ENCODE measurements at regions not wholly inside any gene's neighbourhood (a gene's known extent, or its start where the extent isn't known, plus 50 kb on each side); places are given as distances from the start of the nearest gene placed in this dataset.

- H3K4me3 ChIP-seq, result no peak overlapping the region
- no peak for DNase-seq
- no peaks in the 10 kb centered on the region for H3K27me3 ChIP-seq
- TF ChIP-seq CTCF (IDR thresholded peaks at IDR 0.05), result no peak
- TF ChIP-seq POLR2A (IDR thresholded peaks at IDR 0.05), result no peak
- no peaks in the 10 kb centered on the region for H3K36me3 ChIP-seq
- no peaks in the 10 kb centered on the region for H3K4me1 ChIP-seq
- no peaks in the 10 kb centered on the region for H3K9me3 ChIP-seq
- intact Hi-C loops (cut with DNase I; ENCODE audit: low total_unique reads), result no loop called here
- H3K27ac ChIP-seq, result no peak overlapping the region
Observed at GRCh38 chr16:65889533-65889966, 476.9 kb upstream of the CDH5 start.

GRCh38 chr16:65888201-65888600, 478.3 kb upstream of the CDH5 start:
- Histone ChIP-seq H3K4me3 (no peak overlapping the region), H3K4me1 (no peaks in the 10 kb centered on the region), H3K27ac (no peak overlapping the region), H3K27me3 (no peaks in the 10 kb centered on the region), H3K36me3 (no peaks in the 10 kb centered on the region), H3K9me3 (no peaks in the 10 kb centered on the region)
- TF ChIP-seq POLR2A (IDR thresholded peaks at IDR 0.05) (no peak), CTCF (IDR thresholded peaks at IDR 0.05) (no peak)
- DNase-seq, result no peak
- intact Hi-C loops (cut with DNase I; ENCODE audit: low total_unique reads), result no loop called here

GRCh38 chr16:65884018-65884417, 482.5 kb upstream of the CDH5 start:
- no peak for DNase-seq
- intact Hi-C loops (cut with DNase I; ENCODE audit: low total_unique reads), result no loop called here
- TF ChIP-seq CTCF (IDR thresholded peaks at IDR 0.05), result no peak
- no peak for TF ChIP-seq POLR2A (IDR thresholded peaks at IDR 0.05)
- no peaks in the 10 kb centered on the region for H3K27me3 ChIP-seq
- H3K27ac ChIP-seq, result no peak overlapping the region
- no peaks in the 10 kb centered on the region for H3K4me1 ChIP-seq
- no peaks in the 10 kb centered on the region for H3K36me3 ChIP-seq
- no peak overlapping the region for H3K4me3 ChIP-seq
- no peaks in the 10 kb centered on the region for H3K9me3 ChIP-seq

GRCh38 chr16:65878347-65878746, 488.1 kb upstream of the CDH5 start:
- H3K27me3 ChIP-seq, result no peaks in the 10 kb centered on the region
- H3K9me3 ChIP-seq, result no peaks in the 10 kb centered on the region
- TF ChIP-seq CTCF (IDR thresholded peaks at IDR 0.05) (no peak), POLR2A (IDR thresholded peaks at IDR 0.05) (no peak)
- intact Hi-C loops (cut with DNase I; ENCODE audit: low total_unique reads), result no loop called here
- no peak overlapping the region for H3K27ac ChIP-seq
- H3K36me3 ChIP-seq, result no peaks in the 10 kb centered on the region
- no peak for DNase-seq
- H3K4me3 ChIP-seq, result no peak overlapping the region
- no peaks in the 10 kb centered on the region for H3K4me1 ChIP-seq

- no peak overlapping the region for H3K4me3 ChIP-seq
- no peak for DNase-seq
- no peaks in the 10 kb centered on the region for H3K4me1 ChIP-seq
- no peak overlapping the region for H3K27ac ChIP-seq
- TF ChIP-seq CTCF (IDR thresholded peaks at IDR 0.05) (no peak), POLR2A (IDR thresholded peaks at IDR 0.05) (no peak)
- H3K27me3 ChIP-seq, result no peaks in the 10 kb centered on the region
- H3K36me3 ChIP-seq, result no peaks in the 10 kb centered on the region
- H3K9me3 ChIP-seq, result no peaks in the 10 kb centered on the region
- intact Hi-C loops (cut with DNase I; ENCODE audit: low total_unique reads), result no loop called here
Observed at GRCh38 chr16:65876624-65877023, 489.9 kb upstream of the CDH5 start.

Data from uterus (tissue), 3 donors.